GM19328 (cell line): ENCODE measurements at regions not wholly inside any gene's neighbourhood (a gene's known extent, or its start where the extent isn't known, plus 50 kb on each side); places are given as distances from the start of the nearest gene placed in this dataset.

ENCODE experiments used
- ATAC-seq: cut with Tn5 transposase; IDR thresholded peaks from one replicate; pipeline ENCODE4 v1.9.1; 2021; ENCODE audit warnings: mild to moderate bottlenecking, moderate library complexity; ENCODE audit not compliant: unreplicated experiment

DNA sequence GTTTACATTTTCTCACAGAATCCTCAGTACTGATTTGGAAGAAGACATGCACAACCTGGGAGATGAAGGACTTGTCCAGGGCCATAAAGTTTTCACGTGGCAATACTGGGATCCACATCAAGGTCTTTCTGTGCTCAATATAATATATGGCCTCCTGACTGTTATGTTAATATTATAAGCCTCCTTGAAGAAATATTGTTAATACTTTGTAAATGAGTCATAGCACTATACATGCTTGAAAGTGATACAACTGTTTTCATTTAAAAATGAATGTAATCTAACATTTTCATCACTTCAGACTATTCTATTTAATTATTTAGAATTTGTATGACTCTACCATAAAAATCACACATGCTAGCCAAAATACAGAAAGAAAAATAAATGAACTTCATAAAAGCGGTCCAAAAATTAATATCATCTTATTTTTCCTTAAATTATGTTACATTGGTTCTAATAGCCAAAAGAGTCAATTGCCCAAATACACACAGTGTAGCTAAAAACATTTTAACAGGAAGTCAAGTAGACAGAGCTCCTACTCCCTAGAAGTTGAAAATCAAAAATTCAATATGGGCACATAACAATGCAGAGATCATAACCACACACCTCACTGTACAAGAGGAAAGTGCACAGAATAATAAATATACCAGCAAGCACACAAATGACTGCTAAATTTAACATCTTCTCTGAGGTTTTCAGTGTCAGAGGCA, 188.0 kb upstream of the HDDC2 start:
- ATAC-seq = no peak

DNA sequence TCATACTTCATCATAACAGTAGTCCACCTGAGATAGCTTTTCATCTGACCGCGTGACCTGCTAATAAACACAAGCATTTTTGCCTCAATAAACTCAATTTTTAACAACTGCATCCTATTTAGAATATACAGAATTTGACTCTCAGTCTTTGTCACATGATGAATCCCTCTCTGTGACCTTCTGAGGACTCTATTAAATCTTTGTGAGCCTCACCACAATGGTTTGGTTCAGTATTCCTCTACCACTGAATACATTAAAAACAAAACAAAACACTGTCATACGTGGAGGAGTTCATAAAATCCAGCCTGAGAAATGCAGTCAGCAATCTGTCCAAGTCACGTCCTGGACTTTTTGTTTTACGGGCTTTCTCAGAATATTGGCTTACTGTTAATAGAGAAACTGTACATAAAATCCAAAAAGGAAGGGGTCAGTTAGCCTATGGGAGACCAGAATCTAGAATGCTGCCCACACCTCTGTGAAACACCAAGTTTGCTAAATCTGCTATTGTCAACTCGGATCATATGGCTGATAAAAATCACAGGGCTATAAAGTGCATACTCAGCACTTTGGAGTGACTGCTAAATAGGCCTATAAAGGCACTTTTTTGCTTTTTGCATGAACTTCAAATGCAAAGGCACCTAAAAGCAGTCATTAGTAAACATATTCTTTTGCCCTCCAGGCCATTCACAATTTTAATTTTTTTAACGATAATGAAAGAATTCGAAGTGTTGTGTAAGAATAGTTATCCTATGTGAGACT, 190.3 kb upstream of the HDDC2 start:
- no peak for ATAC-seq

DNA sequence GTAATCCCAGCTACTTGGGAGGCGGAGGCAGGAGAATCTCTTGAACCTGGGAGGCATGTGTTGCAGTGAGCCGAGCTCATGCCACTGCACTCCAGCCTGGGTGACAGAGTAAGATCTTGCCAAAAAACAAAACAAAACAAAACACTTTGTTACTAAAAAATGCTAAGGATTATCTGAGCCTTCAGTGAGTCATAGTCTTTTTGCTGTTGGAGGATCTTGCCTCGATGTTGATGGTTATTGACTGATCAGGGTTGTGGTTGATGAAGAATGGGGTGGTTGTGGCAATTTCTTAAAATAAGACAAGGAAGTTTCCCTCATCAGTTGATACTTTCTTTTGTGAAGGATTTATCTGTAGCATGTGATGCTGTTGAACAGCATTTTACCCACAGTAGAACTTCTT, 196.8 kb upstream of the HDDC2 start:
- no peak for ATAC-seq

DNA sequence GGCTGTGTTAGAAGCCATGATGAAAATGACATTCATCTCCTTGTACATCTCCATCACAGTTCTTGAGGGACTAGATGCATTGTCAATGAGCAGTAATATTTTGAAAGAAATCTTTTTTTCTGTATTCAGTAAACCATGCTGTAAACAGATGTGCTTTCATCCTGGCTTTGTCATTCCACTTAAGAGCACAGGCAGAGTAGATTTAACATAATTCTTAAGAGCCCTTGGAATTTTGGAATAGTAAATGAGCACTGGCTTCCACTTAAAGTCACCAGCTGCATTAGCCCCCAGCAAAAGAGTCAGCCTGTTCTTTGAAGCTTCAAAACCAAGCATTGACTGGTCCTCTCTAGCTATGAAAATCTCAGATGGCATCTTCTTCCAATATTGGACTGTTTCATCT, 197.8 kb upstream of the HDDC2 start:
- ATAC-seq = no peak

DNA sequence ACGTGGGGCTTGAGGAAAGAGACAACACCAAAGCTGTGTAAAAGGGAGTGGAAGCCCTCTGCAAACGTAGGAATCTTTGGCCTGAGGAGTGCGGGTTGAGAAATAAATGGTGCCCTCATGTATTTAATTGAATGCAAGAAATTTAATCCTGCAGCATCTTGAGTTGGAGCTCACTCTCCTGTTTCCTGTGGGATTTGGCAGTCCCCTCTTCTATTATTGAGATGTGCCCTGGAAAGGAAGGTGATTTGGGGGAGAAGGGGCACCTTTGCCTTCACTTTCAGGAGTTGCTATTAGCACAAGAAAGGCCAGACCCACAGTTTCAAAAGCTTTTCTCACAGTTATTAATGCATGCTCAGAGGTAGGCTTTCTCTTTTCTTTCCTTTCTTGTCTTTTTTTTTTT, 201.4 kb upstream of the HDDC2 start:
- no peak for ATAC-seq

DNA sequence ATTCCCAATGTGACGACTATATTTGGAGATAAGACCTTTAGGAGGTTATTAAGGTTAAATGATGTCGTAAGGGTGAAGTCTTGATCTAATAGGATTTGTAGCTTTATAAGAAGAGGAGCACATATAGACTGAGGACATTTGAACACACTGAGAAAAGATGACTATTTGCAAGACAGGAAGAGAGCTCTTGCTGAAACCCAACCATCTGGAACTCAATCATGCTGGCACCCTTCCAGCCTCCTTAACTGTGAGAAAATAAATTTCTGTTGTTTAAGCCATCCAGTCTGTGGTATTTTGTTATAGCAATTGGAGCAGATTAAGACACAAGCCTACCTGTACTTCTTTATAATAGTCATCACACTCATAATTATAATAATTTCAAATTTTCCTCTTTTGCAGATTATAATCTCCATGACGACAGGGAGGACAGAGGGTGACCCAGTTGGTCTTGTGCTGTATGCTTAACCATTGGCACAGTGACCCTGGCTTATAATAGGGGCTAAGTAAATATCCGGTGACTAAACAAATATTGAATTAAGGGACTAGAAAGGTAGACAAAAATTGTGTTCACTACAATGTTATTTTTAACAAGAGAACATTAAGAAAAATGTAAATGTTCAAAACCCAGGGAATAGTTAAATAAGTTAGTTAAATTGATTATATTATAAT, 206.4 kb upstream of the HDDC2 start:
- no peak for ATAC-seq

DNA sequence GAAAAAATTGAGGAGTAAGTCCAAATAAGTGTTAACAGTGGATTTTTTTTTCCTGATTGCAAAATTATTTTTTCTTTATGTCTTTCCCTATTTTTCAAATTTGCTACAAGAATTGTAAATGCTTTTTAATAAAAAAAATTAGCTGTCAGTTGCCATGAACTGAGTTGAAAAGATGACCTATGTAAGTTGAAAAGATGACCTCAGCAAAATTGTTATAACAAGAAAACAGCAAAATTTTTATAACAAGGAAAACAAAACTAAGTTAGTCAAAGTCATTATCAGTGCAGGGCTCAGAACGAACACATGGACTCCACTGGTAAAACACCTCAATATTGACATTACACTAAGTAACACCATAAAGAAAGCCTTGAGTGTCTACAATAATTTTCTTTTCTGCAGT, 207.0 kb upstream of the HDDC2 start:
- ATAC-seq = no peak

DNA sequence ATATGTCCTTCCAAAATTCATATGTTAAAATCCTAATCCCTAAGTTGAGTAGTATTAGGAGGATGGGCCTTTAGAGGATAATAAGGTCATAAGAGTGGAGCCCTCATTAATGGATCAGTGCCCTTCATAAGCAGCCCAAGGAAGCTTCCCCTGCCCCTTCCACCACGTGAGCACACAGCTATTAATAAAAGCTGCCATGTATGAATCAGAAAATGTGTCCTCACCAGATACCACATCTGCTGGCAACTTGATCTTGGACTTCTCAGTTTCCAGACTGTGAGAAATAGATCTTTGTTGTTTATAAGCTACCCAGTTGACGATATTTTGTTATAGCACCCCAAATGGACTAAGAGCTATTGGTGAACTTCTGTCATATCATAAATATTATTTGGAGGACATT, 207.7 kb upstream of the HDDC2 start:
- no peak for ATAC-seq

DNA sequence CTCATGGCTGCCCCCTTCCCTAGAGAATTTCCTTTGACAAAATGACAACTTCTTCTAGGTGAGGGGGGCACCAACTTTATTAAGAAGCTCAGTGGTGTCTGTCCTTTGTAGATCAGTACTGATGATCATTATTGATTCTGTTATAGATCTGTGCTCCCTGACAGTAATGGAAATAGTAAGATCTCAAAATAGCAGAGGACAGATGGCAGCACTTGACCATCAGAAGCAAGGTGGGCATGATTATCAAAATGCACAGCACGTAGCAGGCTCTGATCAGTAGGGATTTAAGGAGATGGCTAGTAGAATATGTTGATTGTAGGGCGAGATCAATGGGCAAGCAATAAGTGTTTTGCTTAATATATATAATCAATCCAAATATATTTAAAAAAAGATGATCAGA, 208.6 kb upstream of the HDDC2 start:
- ATAC-seq = no peak

DNA sequence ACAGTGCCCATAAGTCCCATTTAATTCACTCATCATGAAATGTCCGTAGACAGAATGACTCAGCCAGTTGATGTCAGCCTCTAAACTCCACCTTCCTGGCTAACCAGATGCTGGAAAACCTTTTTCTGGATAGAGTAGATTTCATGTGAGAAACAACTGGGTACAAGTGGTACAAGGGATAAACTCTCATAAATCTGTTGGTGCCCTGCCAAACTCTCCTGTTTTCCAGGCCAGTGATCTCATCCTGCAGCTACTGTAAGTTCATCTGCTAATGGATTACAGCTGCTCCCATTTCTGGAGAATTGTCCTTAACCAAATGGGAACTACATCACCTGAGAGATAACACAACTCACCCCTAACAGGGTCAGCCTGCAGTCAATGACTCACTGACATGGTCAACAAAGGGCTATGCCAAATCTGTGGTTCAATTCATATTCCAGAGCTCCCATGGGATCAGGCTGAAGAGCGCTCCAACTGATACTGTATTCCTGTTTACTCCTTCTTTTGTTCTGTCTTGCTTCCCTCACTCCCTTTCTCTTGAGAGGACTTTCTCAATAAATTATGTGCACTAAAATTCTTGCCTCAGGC, 210.1 kb upstream of the HDDC2 start:
- ATAC-seq = no peak

DNA sequence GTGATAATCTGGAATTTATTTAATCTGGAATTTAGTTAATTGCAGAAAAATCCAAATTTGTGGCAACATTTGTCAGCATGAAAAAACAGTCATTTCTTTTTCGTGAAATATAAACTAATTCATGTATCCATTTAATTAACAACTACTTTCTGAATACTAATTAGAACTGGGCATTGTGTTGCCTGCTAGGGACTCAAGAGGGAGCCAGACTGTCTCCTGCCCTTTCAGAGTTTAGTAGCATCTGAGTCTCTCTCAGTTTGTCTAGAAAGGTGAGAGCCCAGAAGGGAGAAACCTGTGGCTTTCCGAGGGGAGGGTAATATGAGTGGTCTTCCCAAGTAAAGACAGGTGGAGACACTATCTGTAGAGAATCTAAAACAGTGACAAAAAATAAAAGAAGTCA, 210.9 kb upstream of the HDDC2 start:
- peak; percentile 67 for ATAC-seq

DNA sequence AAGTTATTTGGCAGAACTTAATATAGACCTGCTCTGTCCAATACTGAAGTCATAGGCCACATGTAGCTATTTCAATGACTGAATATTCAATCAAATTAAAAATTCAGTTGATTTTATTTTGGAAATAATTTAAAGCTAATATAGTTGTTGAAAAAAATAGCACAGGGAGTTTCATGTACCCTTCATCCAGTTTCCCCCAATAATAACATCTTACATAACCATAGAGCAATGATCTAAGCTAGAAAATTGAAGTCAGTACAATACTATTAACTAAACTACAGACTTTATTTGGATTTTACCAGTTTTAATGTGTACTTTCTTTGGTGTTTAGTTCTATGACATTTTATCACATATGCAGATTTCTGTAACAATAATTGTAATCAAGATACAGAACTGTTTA, 212.2 kb upstream of the HDDC2 start:
- ATAC-seq = no peak

DNA sequence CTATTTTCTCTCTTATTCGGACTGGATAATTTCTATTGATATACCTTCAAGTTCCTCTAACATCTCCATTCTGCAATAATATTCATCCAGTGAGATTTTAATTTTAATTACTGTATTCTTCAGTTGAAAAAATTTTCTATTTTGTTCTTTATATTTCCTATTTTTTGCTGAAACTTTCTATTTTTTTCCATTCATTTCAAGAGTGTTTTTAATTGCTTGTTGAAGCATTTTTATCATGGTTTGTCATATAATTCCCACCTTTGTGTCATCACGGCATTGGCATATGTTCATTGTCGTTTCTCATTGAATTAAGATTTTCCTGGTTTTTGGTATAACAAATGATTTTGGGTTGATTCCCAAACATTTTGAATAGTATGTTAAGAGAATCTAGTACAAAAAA, 214.9 kb upstream of the HDDC2 start:
- no peak for ATAC-seq

DNA sequence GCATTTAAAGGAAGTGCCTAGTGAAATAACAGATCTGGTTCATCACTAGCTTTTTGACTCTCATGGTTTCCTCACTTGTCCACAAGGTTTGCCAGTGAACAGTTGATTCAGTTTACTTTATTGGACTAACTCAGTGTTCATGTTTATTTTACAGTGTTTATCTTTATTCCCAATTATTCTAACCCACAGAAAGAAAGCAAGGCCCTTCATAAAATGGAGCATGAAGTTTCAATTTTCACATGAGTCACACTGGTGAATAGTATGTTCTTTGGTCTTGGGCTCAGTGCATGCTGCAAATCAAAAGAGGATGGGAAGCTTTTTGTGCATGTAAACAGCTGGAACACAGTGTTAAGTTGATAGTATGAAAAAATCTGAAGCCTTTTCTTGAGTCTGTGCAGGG, 217.6 kb upstream of the HDDC2 start:
- no peak for ATAC-seq

DNA sequence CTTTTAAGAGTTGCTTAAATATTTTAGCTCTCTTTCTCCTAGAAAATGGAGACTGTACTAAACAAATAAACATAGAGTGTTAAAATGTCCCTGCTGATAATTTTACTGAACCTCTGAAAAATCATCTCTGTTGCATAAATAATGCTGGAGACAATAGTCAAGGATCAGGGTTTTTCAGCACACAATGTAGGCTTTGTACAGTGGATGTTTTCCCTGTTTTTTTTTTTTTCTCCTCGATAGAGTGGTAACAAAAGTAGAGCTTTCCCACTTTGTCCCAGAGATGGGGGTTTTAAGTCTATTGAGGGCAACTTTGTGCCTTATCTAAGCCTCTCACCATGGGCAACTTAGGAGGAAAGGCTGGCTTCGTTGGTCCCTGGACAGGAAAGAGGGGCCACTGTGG, 222.6 kb upstream of the HDDC2 start:
- no peak for ATAC-seq

DNA sequence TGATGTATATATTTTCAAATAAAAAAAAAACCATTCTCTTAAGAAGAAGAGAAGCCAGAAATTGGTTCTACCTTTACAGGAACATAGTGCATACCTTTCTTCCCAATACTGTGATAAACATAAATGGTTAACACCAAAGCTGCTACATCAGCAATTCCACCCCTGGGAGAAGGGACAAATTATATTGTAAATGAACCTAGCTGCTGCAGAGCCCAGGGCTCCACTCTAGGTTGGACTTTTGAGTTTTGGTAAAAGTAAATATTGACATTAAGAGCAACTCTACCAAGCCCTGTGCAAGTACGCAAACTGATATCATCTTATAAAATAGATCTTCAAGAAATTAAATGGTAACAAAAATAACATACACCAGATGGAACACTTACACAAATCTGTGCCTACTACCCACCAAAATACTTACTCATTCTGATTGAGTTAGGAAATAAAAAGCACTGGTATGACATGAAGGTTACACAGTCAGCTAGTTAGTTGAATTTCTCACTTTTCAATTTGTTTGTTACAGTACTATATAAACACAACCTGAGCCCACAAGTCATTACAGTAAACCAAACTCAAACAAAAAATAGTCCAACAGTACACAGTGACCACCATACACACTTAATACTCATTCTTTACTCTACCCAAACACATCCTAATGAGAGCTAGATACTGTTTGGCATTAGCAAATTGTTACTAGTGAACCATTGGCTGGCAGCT, 223.3 kb upstream of the HEY2 start:
- ATAC-seq = no peak

DNA sequence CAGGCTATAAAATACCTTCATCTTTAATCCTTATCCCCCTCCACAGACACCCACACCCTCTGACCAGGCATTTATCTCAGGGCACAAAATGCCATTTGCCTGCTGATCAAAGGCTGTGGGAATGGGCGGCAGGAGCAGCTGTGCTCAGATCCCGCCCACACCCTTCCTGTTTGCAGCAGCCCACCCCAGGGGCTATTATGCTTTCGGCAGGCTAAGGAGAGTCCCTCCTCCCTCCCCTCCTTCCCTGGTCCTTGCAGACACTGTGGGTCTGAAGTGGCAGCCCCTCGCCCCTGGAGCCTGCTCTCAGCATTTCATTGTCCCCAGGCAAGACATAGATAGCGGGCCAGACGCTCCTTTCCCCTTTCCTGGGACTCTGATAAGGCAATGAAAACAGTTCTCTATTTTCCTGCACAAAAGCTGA, 220.8 kb upstream of the HEY2 start:
- ATAC-seq = no peak

DNA sequence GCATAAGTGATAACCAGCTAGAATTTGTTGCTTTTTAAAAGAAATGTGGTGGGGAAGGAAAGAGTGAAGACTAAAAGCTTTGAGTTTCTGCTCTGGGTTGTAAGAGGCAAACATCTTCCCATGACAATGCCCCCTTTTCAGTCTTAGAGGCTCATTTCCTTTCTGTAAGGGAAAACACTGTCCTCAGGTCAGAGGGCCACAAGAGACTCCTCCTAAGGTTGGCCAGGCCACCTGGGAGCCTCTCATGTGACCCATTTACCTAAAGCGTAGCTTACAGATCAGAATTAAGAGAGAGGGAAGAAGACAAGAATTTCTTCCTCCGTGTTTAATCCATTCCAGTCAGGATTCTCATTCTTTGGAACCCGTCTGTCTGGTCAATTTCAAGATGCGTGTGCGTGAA, 220.4 kb upstream of the HEY2 start:
- ATAC-seq = no peak

DNA sequence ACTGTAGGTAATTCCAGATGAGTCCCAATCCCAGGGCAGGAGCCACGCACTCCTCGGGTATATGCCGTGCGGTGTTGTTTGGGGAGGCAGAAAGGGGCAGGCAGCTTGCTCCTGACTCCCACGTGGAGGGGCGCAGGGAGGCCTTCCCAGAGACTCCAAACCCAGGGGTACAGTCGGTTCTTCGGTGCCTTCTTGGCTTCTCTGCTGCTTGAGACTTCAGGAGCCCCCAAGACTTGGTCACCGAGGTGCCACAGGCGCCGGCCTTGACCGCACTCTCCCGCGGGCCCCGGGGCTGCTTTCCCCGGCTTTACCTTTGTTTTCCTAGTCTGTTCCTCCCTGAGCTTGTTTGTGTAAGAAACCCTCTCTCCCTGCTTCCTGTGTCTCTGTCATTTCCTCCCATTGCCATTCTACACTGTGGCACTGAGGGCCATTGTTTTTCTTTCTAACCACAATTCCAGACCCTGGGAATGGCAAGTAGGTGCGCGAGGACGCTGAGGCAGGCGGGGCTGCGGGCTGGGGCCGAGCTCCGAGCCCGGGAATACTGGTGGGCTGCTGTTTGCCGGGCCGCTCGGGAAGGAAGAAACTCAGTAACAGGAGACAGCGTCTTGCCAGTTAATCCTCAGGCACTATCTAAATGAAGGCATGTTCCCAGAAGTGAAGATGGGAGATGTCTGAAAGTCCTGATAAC, 215.6 kb upstream of the HEY2 start:
- ATAC-seq = no peak

DNA sequence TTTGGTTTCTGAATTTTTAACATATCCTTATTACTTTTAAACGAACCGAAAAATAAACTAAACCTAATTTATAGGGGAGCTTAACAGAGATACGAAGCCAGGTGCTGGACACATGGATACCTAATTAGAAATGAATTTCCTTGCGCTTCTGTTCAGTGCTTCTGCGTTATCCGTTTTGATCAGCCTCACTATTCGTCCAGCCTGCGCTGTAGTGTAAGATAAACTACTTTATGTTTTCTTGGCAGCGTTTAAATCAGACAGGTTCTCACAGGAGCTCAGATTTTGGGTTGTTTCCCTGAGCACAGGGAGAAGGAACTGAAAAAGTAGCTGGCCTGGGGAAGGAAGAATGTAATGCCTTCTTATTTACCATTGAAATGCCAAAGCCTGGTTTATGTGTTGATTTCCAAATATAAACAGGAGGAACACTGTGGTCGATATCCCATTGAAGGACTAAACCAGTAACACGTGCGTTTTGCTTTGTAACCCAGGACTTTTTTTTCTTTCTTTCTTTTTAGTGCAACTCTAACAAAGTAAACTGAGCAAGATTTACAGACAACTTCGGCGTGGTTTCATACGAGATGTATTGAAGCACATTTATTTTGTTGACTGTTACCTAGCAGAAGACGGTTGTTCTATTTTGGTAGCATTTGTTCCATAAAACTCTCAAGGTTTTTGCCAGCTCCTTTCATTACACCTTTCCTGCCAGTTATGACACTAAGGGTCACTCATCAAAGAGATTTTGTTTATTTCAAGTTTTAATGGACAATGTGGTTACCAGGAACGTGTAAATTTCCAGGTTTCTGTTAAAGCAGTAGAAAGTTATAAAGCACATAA, 214.8 kb upstream of the HEY2 start:
- ATAC-seq = no peak
